GM23338 (cell line): ENCODE measurements at regions not wholly inside any gene's neighbourhood (a gene's known extent, or its start where the extent isn't known, plus 50 kb on each side); places are given as distances from the start of the nearest gene placed in this dataset.

ENCODE experiments used
- EZH2 ChIP-seq: fragments of 200-600 bp; sonication (generic); IDR thresholded peaks from one replicate; pipeline ENCODE4 v1.8.0; 2017; ENCODE audit warnings: antibody characterized with exemption, mild to moderate bottlenecking, low read depth; ENCODE audit not compliant: unreplicated experiment
- EZH2phosphoT487 ChIP-seq: fragments of 200-600 bp; sonication (generic); IDR thresholded peaks from one replicate; pipeline ENCODE4 v1.8.1; 2018; ENCODE audit warnings: antibody characterized with exemption; ENCODE audit not compliant: unreplicated experiment
- POLR2AphosphoS5 ChIP-seq: IDR thresholded peaks from 2 replicates; pipeline ENCODE4 v1.6.1; 2016; ENCODE audit warnings: antibody characterized with exemption, low read depth
- TF ChIP-seq, protein P1 (sequence below), 2 experiments: fragments of 200-600 bp in 1 of 2; sonication (generic) in 1 of 2; conservative IDR thresholded peaks; 2 replicates each; pipeline versions ENCODE4 v1.5.1 to v1.6.1; 2016 to 2017; ENCODE audit warnings: antibody characterized with exemption in 2 of 2, low read depth in 2 of 2, mild to moderate bottlenecking in 2 of 2, moderate library complexity in 1 of 2
- TF ChIP-seq, protein P2 (sequence below): IDR thresholded peaks from one replicate; pipeline ENCODE4 v1.6.1; 2018; ENCODE audit warnings: antibody characterized with exemption; ENCODE audit not compliant: unreplicated experiment
- TF ChIP-seq, protein P3 (sequence below): fragments of 250-450 bp; sonication (Bioruptor Pico); IDR thresholded peaks from 2 replicates; pipeline ENCODE4 v1.5.0; 2020; ENCODE audit warnings: mild to moderate bottlenecking, moderate library complexity

DNA sequence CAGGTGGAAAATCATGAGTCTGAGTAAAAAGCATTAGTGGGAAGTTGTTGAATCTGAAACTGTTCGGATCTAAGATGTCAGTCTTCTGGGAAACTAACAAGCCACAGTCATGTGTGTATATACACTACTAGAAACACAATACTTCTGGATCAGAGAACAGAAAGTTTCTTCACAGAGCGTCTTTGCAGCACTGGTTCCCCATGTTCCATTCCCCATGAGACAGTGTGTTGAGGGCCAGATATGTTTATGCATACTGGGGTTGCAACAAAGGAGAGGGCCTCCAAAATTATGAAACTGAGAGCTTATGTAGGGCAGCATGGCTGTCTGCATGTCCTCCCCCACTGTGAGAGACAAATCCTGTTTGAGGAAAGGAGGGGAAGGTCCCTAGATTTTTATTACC, 295.0 kb upstream of the NAV3 start:
- TF ChIP-seq POLR2AphosphoS5: no peak
- TF ChIP-seq, protein P1, sequence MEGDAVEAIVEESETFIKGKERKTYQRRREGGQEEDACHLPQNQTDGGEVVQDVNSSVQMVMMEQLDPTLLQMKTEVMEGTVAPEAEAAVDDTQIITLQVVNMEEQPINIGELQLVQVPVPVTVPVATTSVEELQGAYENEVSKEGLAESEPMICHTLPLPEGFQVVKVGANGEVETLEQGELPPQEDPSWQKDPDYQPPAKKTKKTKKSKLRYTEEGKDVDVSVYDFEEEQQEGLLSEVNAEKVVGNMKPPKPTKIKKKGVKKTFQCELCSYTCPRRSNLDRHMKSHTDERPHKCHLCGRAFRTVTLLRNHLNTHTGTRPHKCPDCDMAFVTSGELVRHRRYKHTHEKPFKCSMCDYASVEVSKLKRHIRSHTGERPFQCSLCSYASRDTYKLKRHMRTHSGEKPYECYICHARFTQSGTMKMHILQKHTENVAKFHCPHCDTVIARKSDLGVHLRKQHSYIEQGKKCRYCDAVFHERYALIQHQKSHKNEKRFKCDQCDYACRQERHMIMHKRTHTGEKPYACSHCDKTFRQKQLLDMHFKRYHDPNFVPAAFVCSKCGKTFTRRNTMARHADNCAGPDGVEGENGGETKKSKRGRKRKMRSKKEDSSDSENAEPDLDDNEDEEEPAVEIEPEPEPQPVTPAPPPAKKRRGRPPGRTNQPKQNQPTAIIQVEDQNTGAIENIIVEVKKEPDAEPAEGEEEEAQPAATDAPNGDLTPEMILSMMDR (conservative IDR thresholded peaks at IDR 0.05; ENCODE audit: low read depth in 2 of 2): no peak
- TF ChIP-seq, protein P2, sequence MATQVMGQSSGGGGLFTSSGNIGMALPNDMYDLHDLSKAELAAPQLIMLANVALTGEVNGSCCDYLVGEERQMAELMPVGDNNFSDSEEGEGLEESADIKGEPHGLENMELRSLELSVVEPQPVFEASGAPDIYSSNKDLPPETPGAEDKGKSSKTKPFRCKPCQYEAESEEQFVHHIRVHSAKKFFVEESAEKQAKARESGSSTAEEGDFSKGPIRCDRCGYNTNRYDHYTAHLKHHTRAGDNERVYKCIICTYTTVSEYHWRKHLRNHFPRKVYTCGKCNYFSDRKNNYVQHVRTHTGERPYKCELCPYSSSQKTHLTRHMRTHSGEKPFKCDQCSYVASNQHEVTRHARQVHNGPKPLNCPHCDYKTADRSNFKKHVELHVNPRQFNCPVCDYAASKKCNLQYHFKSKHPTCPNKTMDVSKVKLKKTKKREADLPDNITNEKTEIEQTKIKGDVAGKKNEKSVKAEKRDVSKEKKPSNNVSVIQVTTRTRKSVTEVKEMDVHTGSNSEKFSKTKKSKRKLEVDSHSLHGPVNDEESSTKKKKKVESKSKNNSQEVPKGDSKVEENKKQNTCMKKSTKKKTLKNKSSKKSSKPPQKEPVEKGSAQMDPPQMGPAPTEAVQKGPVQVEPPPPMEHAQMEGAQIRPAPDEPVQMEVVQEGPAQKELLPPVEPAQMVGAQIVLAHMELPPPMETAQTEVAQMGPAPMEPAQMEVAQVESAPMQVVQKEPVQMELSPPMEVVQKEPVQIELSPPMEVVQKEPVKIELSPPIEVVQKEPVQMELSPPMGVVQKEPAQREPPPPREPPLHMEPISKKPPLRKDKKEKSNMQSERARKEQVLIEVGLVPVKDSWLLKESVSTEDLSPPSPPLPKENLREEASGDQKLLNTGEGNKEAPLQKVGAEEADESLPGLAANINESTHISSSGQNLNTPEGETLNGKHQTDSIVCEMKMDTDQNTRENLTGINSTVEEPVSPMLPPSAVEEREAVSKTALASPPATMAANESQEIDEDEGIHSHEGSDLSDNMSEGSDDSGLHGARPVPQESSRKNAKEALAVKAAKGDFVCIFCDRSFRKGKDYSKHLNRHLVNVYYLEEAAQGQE: no peak
- TF ChIP-seq, protein P3, sequence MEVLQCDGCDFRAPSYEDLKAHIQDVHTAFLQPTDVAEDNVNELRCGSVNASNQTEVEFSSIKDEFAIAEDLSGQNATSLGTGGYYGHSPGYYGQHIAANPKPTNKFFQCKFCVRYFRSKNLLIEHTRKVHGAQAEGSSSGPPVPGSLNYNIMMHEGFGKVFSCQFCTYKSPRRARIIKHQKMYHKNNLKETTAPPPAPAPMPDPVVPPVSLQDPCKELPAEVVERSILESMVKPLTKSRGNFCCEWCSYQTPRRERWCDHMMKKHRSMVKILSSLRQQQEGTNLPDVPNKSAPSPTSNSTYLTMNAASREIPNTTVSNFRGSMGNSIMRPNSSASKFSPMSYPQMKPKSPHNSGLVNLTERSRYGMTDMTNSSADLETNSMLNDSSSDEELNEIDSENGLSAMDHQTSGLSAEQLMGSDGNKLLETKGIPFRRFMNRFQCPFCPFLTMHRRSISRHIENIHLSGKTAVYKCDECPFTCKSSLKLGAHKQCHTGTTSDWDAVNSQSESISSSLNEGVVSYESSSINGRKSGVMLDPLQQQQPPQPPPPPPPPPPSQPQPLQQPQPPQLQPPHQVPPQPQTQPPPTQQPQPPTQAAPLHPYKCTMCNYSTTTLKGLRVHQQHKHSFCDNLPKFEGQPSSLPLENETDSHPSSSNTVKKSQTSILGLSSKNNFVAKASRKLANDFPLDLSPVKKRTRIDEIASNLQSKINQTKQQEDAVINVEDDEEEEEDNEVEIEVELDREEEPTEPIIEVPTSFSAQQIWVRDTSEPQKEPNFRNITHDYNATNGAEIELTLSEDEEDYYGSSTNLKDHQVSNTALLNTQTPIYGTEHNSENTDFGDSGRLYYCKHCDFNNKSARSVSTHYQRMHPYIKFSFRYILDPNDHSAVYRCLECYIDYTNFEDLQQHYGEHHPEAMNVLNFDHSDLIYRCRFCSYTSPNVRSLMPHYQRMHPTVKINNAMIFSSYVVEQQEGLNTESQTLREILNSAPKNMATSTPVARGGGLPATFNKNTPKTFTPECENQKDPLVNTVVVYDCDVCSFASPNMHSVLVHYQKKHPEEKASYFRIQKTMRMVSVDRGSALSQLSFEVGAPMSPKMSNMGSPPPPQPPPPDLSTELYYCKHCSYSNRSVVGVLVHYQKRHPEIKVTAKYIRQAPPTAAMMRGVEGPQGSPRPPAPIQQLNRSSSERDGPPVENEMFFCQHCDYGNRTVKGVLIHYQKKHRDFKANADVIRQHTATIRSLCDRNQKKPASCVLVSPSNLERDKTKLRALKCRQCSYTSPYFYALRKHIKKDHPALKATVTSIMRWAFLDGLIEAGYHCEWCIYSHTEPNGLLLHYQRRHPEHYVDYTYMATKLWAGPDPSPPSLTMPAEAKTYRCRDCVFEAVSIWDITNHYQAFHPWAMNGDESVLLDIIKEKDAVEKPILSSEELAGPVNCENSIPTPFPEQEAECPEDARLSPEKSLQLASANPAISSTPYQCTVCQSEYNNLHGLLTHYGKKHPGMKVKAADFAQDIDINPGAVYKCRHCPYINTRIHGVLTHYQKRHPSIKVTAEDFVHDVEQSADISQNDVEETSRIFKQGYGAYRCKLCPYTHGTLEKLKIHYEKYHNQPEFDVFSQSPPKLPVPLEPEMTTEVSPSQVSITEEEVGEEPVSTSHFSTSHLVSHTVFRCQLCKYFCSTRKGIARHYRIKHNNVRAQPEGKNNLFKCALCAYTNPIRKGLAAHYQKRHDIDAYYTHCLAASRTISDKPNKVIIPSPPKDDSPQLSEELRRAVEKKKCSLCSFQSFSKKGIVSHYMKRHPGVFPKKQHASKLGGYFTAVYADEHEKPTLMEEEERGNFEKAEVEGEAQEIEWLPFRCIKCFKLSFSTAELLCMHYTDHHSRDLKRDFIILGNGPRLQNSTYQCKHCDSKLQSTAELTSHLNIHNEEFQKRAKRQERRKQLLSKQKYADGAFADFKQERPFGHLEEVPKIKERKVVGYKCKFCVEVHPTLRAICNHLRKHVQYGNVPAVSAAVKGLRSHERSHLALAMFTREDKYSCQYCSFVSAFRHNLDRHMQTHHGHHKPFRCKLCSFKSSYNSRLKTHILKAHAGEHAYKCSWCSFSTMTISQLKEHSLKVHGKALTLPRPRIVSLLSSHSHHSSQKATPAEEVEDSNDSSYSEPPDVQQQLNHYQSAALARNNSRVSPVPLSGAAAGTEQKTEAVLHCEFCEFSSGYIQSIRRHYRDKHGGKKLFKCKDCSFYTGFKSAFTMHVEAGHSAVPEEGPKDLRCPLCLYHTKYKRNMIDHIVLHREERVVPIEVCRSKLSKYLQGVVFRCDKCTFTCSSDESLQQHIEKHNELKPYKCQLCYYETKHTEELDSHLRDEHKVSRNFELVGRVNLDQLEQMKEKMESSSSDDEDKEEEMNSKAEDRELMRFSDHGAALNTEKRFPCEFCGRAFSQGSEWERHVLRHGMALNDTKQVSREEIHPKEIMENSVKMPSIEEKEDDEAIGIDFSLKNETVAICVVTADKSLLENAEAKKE (CRISPR knock-in tag): no peak
- TF ChIP-seq EZH2phosphoT487: no peak
- no peak for TF ChIP-seq EZH2
